Neural cell (in vitro differentiated cells): ENCODE measurements at regions not wholly inside any gene's neighbourhood (a gene's known extent, or its start where the extent isn't known, plus 50 kb on each side); places are given as distances from the start of the nearest gene placed in this dataset.

ENCODE experiments used
- H2AFZ ChIP-seq: fragments of 200-600, 300-800 bp; sonication (generic), shearing (Covaris generic); 2 replicates; pipeline ENCODE4 v1.6.0; 2014; ENCODE audit warnings: low read depth, mild to moderate bottlenecking, antibody characterized with exemption, low read length, moderate library complexity
- H3F3A ChIP-seq: fragments of 200-600 bp; shearing (Covaris generic); 2 replicates; pipeline ENCODE4 v1.6.1; 2016; ENCODE audit warnings: mild to moderate bottlenecking, moderate library complexity, mixed read lengths, antibody characterized with exemption, low read length; ENCODE audit not compliant: insufficient read depth, poor library complexity, severe bottlenecking
- H3K27ac ChIP-seq: fragments of 200-600, 300-800 bp; sonication (generic), shearing (Covaris generic); 2 replicates; pipeline ENCODE4 v1.5.1; 2014; ENCODE audit warnings: mild to moderate bottlenecking, low read length, moderate library complexity
- H3K27me3 ChIP-seq: fragments of 300-800, 200-600 bp; sonication (generic), shearing (Covaris generic); 2 replicates; pipeline ENCODE4 v1.6.0; 2014; ENCODE audit warnings: mild to moderate bottlenecking, low read depth, low read length, moderate library complexity; ENCODE audit not compliant: insufficient read depth
- H3K36me3 ChIP-seq: fragments of 300-800, 200-600 bp; sonication (generic), shearing (Covaris generic); 2 replicates; pipeline ENCODE4 v1.5.1; 2014; ENCODE audit warnings: mild to moderate bottlenecking, antibody characterized with exemption, low read length, moderate library complexity; ENCODE audit not compliant: insufficient read depth
- H3K4me2 ChIP-seq: fragments of 300-800, 200-600 bp; sonication (generic), shearing (Covaris generic); 2 replicates; pipeline ENCODE4 v1.6.0; 2014; ENCODE audit warnings: mild to moderate bottlenecking, low read length
- H3K4me3 ChIP-seq: fragments of 300-800, 200-600 bp; sonication (generic), shearing (Covaris generic); 2 replicates; pipeline ENCODE4 v1.5.1; 2014; ENCODE audit warnings: mild to moderate bottlenecking, low read length, moderate library complexity
- H3K79me2 ChIP-seq: fragments of 200-600 bp; shearing (Covaris generic); replicated peaks from 2 replicates; pipeline ENCODE4 v1.6.0; 2014; ENCODE audit warnings: mild to moderate bottlenecking, low read length, moderate library complexity; ENCODE audit not compliant: insufficient read depth
- H3K9ac ChIP-seq: fragments of 300-800, 200-600 bp; sonication (generic), shearing (Covaris generic); 2 replicates; pipeline ENCODE4 v1.6.1; 2016; ENCODE audit warnings: mild to moderate bottlenecking, low read length, mixed read lengths
- H3K9me2 ChIP-seq: fragments of 200-600 bp; shearing (Covaris generic); 2 replicates; pipeline ENCODE4 v1.6.1; 2016; ENCODE audit warnings: mild to moderate bottlenecking, low read length, mixed read lengths; ENCODE audit not compliant: insufficient read depth
- H3K9me3 ChIP-seq: fragments of 200-600, 300-800 bp; sonication (generic), shearing (Covaris generic); 2 replicates; pipeline ENCODE4 v1.6.1; 2016; ENCODE audit warnings: mild to moderate bottlenecking, mixed run types, low read length, moderate library complexity, mixed read lengths
- H4K20me1 ChIP-seq: fragments of 200-600 bp; shearing (Covaris generic); 2 replicates; pipeline ENCODE4 v1.6.1; 2016; ENCODE audit warnings: mild to moderate bottlenecking, mixed run types; ENCODE audit not compliant: insufficient read depth
- EP300 ChIP-seq: fragments of 450-650 bp; conservative IDR thresholded peaks from 2 replicates; pipeline ENCODE4 v1.6.1; 2014; ENCODE audit warnings: antibody characterized with exemption, mild to moderate bottlenecking, moderate library complexity; ENCODE audit not compliant: poor library complexity, severe bottlenecking
- EZH2 ChIP-seq: fragments of 200-600, 300-800 bp; shearing (Covaris generic), sonication (generic); IDR thresholded peaks from 2 replicates; pipeline ENCODE4 v1.6.1; 2014; ENCODE audit warnings: antibody characterized with exemption, low read length, borderline replicate concordance, mild to moderate bottlenecking; ENCODE audit not compliant: insufficient read depth, poor library complexity, severe bottlenecking
- MXI1 ChIP-seq: fragments of 450-650 bp; conservative IDR thresholded peaks from 2 replicates; pipeline ENCODE4 v1.6.1; 2014; ENCODE audit warnings: antibody characterized with exemption, mild to moderate bottlenecking; ENCODE audit not compliant: poor library complexity, severe bottlenecking
- POLR2AphosphoS5 ChIP-seq: IDR thresholded peaks from 2 replicates; pipeline ENCODE4 v1.6.1; 2012
- RAD21 ChIP-seq: fragments of 450-650 bp; conservative IDR thresholded peaks from 2 replicates; pipeline ENCODE4 v1.6.1; 2014; ENCODE audit warnings: antibody characterized with exemption, mild to moderate bottlenecking, moderate library complexity
- SMC3 ChIP-seq: fragments of 450-650 bp; conservative IDR thresholded peaks from 2 replicates; pipeline ENCODE4 v1.6.1; 2014; ENCODE audit warnings: antibody characterized with exemption, mild to moderate bottlenecking, moderate library complexity; ENCODE audit not compliant: poor library complexity
- TAF1 ChIP-seq: IDR thresholded peaks from 2 replicates; pipeline ENCODE4 v1.6.1; 2012; ENCODE audit warnings: low read depth
- TF ChIP-seq, protein P1 (sequence below): fragments of 450-650 bp; IDR thresholded peaks from 2 replicates; pipeline ENCODE4 v1.5.1; 2014; ENCODE audit warnings: antibody characterized with exemption, mild to moderate bottlenecking, moderate library complexity; ENCODE audit not compliant: poor library complexity, severe bottlenecking
- TF ChIP-seq, protein P2 (sequence below): IDR thresholded peaks from 2 replicates; pipeline ENCODE4 v1.6.1; 2012; ENCODE audit warnings: borderline replicate concordance

DNA sequence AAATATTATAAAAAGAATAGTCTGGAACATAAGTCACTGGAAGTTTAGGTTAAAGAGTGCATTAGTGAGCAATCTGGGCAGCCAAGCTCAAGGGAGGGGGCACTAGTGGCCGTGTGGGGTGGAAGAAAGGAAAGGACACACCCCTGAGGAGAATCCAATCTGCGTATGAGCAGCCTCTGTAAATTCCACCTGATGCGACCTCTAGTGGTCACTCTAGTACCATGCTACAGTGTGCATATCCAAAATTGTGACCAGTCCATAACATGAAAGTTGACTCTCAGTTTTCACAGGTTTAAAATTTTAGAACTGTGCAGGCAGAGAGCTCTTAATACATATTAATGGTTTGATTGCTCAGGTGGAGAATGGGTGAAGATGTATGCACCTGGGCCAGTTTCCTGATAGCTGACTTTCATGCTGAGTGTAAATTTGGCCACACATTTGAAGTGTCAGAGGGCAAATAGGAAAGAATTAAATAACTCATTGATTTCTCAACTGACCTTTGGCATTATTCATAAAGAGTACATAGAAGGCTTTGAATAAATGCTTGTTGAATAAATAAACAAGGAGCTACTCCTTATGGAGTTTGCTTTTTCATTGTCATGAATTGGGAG, 105.9 kb upstream of the C21orf91 start:
- Histone ChIP-seq H3K9ac (no peak overlapping the region), H3K9me2 (no peaks in the 10 kb centered on the region)
- TF ChIP-seq SMC3: peak; percentile 86
- TF ChIP-seq MXI1: no peak
- TF ChIP-seq, protein P1, sequence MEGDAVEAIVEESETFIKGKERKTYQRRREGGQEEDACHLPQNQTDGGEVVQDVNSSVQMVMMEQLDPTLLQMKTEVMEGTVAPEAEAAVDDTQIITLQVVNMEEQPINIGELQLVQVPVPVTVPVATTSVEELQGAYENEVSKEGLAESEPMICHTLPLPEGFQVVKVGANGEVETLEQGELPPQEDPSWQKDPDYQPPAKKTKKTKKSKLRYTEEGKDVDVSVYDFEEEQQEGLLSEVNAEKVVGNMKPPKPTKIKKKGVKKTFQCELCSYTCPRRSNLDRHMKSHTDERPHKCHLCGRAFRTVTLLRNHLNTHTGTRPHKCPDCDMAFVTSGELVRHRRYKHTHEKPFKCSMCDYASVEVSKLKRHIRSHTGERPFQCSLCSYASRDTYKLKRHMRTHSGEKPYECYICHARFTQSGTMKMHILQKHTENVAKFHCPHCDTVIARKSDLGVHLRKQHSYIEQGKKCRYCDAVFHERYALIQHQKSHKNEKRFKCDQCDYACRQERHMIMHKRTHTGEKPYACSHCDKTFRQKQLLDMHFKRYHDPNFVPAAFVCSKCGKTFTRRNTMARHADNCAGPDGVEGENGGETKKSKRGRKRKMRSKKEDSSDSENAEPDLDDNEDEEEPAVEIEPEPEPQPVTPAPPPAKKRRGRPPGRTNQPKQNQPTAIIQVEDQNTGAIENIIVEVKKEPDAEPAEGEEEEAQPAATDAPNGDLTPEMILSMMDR: peak; percentile 82
- no peak for TF ChIP-seq POLR2AphosphoS5
- TF ChIP-seq RAD21: peak; percentile 72
- TF ChIP-seq, protein P2, sequence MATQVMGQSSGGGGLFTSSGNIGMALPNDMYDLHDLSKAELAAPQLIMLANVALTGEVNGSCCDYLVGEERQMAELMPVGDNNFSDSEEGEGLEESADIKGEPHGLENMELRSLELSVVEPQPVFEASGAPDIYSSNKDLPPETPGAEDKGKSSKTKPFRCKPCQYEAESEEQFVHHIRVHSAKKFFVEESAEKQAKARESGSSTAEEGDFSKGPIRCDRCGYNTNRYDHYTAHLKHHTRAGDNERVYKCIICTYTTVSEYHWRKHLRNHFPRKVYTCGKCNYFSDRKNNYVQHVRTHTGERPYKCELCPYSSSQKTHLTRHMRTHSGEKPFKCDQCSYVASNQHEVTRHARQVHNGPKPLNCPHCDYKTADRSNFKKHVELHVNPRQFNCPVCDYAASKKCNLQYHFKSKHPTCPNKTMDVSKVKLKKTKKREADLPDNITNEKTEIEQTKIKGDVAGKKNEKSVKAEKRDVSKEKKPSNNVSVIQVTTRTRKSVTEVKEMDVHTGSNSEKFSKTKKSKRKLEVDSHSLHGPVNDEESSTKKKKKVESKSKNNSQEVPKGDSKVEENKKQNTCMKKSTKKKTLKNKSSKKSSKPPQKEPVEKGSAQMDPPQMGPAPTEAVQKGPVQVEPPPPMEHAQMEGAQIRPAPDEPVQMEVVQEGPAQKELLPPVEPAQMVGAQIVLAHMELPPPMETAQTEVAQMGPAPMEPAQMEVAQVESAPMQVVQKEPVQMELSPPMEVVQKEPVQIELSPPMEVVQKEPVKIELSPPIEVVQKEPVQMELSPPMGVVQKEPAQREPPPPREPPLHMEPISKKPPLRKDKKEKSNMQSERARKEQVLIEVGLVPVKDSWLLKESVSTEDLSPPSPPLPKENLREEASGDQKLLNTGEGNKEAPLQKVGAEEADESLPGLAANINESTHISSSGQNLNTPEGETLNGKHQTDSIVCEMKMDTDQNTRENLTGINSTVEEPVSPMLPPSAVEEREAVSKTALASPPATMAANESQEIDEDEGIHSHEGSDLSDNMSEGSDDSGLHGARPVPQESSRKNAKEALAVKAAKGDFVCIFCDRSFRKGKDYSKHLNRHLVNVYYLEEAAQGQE: no peak
- no peak for TF ChIP-seq EZH2
- no peak for TF ChIP-seq TAF1

DNA sequence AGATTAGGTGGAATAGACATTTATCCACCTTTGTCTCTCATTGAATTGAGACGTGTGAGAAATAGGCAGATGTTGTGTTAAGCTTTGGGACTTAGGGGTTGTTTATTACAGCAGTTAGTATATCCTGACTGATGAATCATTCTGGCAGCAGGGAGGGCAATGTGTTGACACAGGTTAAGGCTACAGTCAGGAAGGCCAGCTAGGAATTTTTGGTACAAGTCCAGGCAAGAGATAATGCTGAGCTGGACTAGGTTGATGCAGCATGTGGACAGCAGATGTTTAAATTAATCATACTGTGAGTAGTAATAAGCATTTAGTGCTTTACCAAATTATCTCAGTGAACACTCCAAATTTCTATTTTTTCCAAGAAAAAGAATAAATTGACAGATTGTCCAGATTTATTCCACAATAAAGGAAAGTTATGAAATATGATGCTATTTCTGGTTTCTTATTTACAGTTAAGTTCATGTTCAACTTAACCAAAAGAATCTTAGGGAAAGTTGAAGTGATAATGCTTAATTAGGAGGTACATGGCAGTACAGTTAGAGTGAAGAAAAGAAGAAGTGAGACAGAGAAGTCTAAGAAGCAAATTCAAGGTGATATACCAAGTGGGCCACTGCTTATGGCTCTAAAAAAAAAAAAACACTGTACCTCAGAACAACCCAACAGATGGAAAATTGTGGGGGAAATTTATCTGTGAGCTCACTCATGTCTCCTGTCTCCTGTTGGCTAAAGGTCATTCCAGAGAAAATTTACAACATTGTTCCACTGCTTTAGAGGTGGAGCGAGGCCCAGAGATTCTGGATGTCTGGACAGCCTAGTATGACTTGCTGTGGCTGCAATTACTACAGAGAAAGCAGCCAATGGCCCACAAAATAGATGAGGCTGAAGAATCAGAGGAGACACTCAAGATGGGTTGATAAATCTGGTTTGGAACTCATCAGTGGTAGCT, 102.7 kb upstream of the C21orf91 start:
- Histone ChIP-seq H4K20me1 (no peaks in the 10 kb centered on the region), H2AFZ (no peak overlapping the region), H3K79me2 (no peaks in the 10 kb centered on the region), H3K27me3 (no peaks in the 10 kb centered on the region), H3K9me2 (no peaks in the 10 kb centered on the region), H3F3A (no peaks in the 10 kb centered on the region), H3K9ac (no peak overlapping the region), H3K27ac (no peak overlapping the region), H3K9me3 (no peaks in the 10 kb centered on the region), H3K36me3 (no peaks in the 10 kb centered on the region), H3K4me3 (no peak overlapping the region), H3K4me2 (no peak overlapping the region)
- TF ChIP-seq POLR2AphosphoS5: no peak
- no peak for TF ChIP-seq MXI1
- TF ChIP-seq RAD21: no peak
- TF ChIP-seq, protein P1: no peak
- TF ChIP-seq, protein P2: no peak
- TF ChIP-seq EP300: no peak
- TF ChIP-seq EZH2: no peak

More for the DNA sequence above, 105.9 kb upstream of the C21orf91 start:
- H3K27ac ChIP-seq: no peak overlapping the region
- no peaks in the 10 kb centered on the region for H3K36me3 ChIP-seq
- H3K9me3 ChIP-seq: no peaks in the 10 kb centered on the region
- H3K27me3 ChIP-seq: no peaks in the 10 kb centered on the region
- no peaks in the 10 kb centered on the region for H4K20me1 ChIP-seq
- no peaks in the 10 kb centered on the region for H3K79me2 ChIP-seq
- no peak overlapping the region for H2AFZ ChIP-seq
- H3K4me2 ChIP-seq: no peak overlapping the region
- no peak overlapping the region for H3K4me3 ChIP-seq
- H3F3A ChIP-seq: no peaks in the 10 kb centered on the region
